Epithelial cell of prostate (primary cell): ENCODE measurements at regions not wholly inside any gene's neighbourhood (a gene's known extent, or its start where the extent isn't known, plus 50 kb on each side); places are given as distances from the start of the nearest gene placed in this dataset.
"Not testable (repeated sequence)": the region's sequence is repeated elsewhere in the genome, so short reads cannot be mapped to it uniquely, and the experiment has no call there.

Source experiments
- DNase-seq: peaks from one replicate; pipeline ENCODE4 v3.0.0-alpha.2; 2011; ENCODE audit warnings: low read depth, low spot score
- H3K27ac ChIP-seq: fragments of 450-650 bp; 2 replicates; pipeline ENCODE4 v1.5.1; 2017; ENCODE audit warnings: mild to moderate bottlenecking

- no peak for DNase-seq
These were observed 352.6 kb downstream of the BCL11B start for GRCh38 chr14:98919434-98919833.

GRCh38 chr14:98921306-98921705 lies 350.7 kb downstream of the BCL11B start:
- DNase-seq, H3K27ac ChIP-seq: not testable (repeated sequence)

More at GRCh38 chr14:98919434-98919833, 352.6 kb downstream of the BCL11B start:
- no peak overlapping the region for H3K27ac ChIP-seq

- H3K27ac ChIP-seq: no peak overlapping the region
- DNase-seq: no peak
These were observed 348.4 kb downstream of the BCL11B start for GRCh38 chr14:98923596-98923995.

GRCh38 chr14:98924046-98924445 lies 348.0 kb downstream of the BCL11B start:
- DNase-seq: no peak
- H3K27ac ChIP-seq: no peak overlapping the region

GRCh38 chr14:98925354-98926040 lies 346.5 kb downstream of the BCL11B start:
- no peak overlapping the region for H3K27ac ChIP-seq
- no peak for DNase-seq

GRCh38 chr14:98926146-98926545 lies 345.9 kb downstream of the BCL11B start:
- no peak for DNase-seq
- no peak overlapping the region for H3K27ac ChIP-seq

- H3K27ac ChIP-seq: no peak overlapping the region
- no peak for DNase-seq
These were observed 345.2 kb downstream of the BCL11B start for GRCh38 chr14:98926801-98927200.

GRCh38 chr14:98927986-98928385 lies 344.0 kb downstream of the BCL11B start:
- DNase-seq: no peak
- H3K27ac ChIP-seq: no peak overlapping the region

- no peak overlapping the region for H3K27ac ChIP-seq
- DNase-seq: no peak
These were observed 343.6 kb downstream of the BCL11B start for GRCh38 chr14:98928418-98928817.

GRCh38 chr14:98931126-98931525 lies 340.9 kb downstream of the BCL11B start:
- DNase-seq: no peak
- no peak overlapping the region for H3K27ac ChIP-seq

- no peak overlapping the region for H3K27ac ChIP-seq
- no peak for DNase-seq
These were observed 340.1 kb downstream of the BCL11B start for GRCh38 chr14:98931911-98932310.

GRCh38 chr14:98932431-98933325 lies 339.3 kb downstream of the BCL11B start:
- DNase-seq: no peak
- H3K27ac ChIP-seq: no peak overlapping the region

- not testable (repeated sequence) for H3K27ac ChIP-seq, DNase-seq
These were observed 337.4 kb downstream of the BCL11B start for GRCh38 chr14:98934569-98934968.

- H3K27ac ChIP-seq: no peak overlapping the region
- DNase-seq: no peak
These were observed 336.1 kb downstream of the BCL11B start for GRCh38 chr14:98935921-98936320.

GRCh38 chr14:98937021-98937420 lies 335.0 kb downstream of the BCL11B start:
- DNase-seq: no peak
- no peak overlapping the region for H3K27ac ChIP-seq

GRCh38 chr14:98937712-98938505 lies 334.1 kb downstream of the BCL11B start:
- DNase-seq: no peak
- H3K27ac ChIP-seq: no peak overlapping the region

GRCh38 chr14:98940693-98941437 lies 331.1 kb downstream of the BCL11B start:
- H3K27ac ChIP-seq: no peak overlapping the region
- DNase-seq: no peak

GRCh38 chr14:98941481-98941880 lies 330.5 kb downstream of the BCL11B start:
- no peak overlapping the region for H3K27ac ChIP-seq
- DNase-seq: no peak

GRCh38 chr14:98943907-98944306 lies 328.1 kb downstream of the BCL11B start:
- no peak for DNase-seq
- H3K27ac ChIP-seq: no peak overlapping the region

GRCh38 chr14:98944989-98945388 lies 327.0 kb downstream of the BCL11B start:
- no peak for DNase-seq
- H3K27ac ChIP-seq: no peak overlapping the region
